ENCODE measurements at regions not wholly inside any gene's neighbourhood (a gene's known extent, or its start where the extent isn't known, plus 50 kb on each side); places are given as distances from the start of the nearest gene placed in this dataset.
A peak's percentile ranks its signal among the peaks of the same experiment; 100 is the strongest.

DNA sequence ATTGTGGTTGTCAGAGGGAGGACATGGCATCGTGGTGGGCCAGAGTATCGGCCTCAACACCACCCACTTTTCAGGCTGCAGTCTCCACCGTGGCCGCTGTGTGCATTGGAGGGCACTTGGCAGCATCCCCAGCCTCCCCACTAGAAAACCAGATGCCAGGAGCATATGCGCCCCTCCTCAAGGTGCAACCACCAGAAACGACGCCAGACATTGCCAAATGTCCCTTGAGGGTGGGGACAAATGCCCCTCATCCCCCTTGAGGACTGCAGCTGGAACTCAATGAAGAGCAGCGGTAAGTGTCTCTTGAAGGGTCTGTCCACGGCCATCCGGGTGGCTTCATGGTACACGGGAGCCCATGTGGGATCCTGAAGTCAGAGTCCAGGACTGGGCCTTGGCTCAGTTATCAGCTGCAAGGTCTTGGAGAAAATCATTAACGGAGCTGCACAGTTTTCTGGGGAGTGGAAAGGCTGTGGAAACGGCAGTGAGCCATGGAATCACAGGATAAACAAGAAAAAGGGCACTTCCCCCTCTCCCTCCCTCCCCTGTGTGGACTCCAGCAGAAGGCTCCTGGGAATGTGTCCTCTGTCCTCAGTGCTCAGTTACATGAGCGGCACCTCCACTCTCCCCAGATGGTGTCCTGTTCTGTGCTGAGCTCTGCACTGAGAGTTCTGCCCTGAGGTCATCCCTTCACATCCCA lies 324.4 kb upstream of the B3GAT1 start:
- ATAC-seq = peak; percentile 88
- H4K20me1 ChIP-seq (ENCODE audit: insufficient read depth, low read length) = no peaks in the 10 kb centered on the region
- no peaks in the 10 kb centered on the region for H3K36me3 ChIP-seq (replicated peaks in 1 of 2; ENCODE audit: control insufficient read depth in 1 of 2, insufficient read depth in 2 of 2, low read length in 2 of 2)
- ChIA-PET POLR2A (no interaction called here), CTCF (ENCODE audit: low intra/inter-chr PET ratio, low total read pairs) (no interaction called here)
- H3K27me3 ChIP-seq (ENCODE audit: control insufficient read depth in 1 of 2, insufficient read depth in 2 of 2, low read length in 2 of 2) = peaks cover 0 to 6% of the 10 kb centered on the region in 2 experiments; a peak in 1 of 5 replicates
- WGBS (ENCODE audit: low lambda C conversion rate) = 10% methylated on average over 2 of the region's 14 CpGs
- no peak for DNase-seq (ENCODE audit: low spot score)
- intact Hi-C loops (cut with micrococcal nuclease; ENCODE audit: unreplicated experiment) = no loop called here
- H3K79me2 ChIP-seq (ENCODE audit: insufficient read depth, low read length) = no peaks in the 10 kb centered on the region
- no peak overlapping the region for H2AFZ ChIP-seq (ENCODE audit: low read length)
- TF ChIP-seq ZNF772 (CRISPR knock-in tag; IDR thresholded peaks at IDR 0.05) (0 out of 2 replicates have a peak, but pooled peaks have one; percentile 32), ZMYM3 (CRISPR knock-in tag; IDR thresholded peaks at IDR 0.05) (peak; percentile 47; the same call in 1 of the 2 replicates)
- TF ChIP-seq, protein P1, sequence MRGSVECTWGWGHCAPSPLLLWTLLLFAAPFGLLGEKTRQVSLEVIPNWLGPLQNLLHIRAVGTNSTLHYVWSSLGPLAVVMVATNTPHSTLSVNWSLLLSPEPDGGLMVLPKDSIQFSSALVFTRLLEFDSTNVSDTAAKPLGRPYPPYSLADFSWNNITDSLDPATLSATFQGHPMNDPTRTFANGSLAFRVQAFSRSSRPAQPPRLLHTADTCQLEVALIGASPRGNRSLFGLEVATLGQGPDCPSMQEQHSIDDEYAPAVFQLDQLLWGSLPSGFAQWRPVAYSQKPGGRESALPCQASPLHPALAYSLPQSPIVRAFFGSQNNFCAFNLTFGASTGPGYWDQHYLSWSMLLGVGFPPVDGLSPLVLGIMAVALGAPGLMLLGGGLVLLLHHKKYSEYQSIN (CRISPR knock-in tag; IDR thresholded peaks at IDR 0.05; ENCODE audit: borderline replicate concordance) = no peak
- no peak overlapping the region for H3K4me3 ChIP-seq (replicated peaks in 1 of 3; ENCODE audit: insufficient read depth in 1 of 3, low read depth in 2 of 3, low read length in 3 of 3)
- FAIRE-seq = no peak
- H3K27ac ChIP-seq (ENCODE audit: extremely low read length, insufficient read depth, low read length) = no peak overlapping the region
- BruUV-seq (replicated peaks) = no TSS peak
- peaks cover 26% of the 10 kb centered on the region for H3K4me1 ChIP-seq (ENCODE audit: insufficient read depth, low read length)
- in situ Hi-C loops (cut with HindIII; ENCODE audit: extremely low pct_ligation_motif_present, low pct_unique_long_range_greater_than_20kb) = no loop called here
- no peaks in the 10 kb centered on the region for H3K9me3 ChIP-seq (ENCODE audit: low read length)
- H3K9ac ChIP-seq (ENCODE audit: insufficient read depth, low read depth, low read length) = no peak overlapping the region
- H3K4me2 ChIP-seq (ENCODE audit: low read depth, low read length) = peak overlapping the region; percentile 34; the same call in 1 of the 2 replicates

DNA sequence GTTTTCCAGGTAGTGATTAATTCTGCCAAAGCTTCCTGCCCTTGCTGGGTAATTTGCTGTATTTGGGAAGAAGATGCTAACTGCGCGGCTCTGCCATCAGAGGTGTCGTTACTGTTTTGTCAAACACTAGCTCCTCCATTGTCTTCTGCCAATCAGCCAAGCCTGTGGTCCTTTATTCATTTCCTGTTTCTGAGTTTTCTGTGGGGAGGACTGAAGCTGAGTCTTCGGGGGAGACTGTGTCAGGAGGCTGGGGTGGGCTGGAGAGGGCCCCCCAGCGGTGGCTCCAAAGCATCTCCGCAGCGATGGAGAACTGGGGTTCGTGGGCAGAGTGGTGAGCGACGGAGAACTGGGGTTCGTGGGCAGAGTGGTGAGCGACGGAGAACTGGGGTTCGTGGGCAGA lies 322.9 kb upstream of the B3GAT1 start:
- H3K4me1 ChIP-seq (ENCODE audit: insufficient read depth, low read length) = peaks cover 11% of the 10 kb centered on the region
- peaks cover 0 to 9% of the 10 kb centered on the region in 2 experiments; a peak in 2 of 5 replicates for H3K27me3 ChIP-seq (ENCODE audit: control insufficient read depth in 1 of 2, insufficient read depth in 2 of 2, low read length in 2 of 2)
- ChIA-PET CTCF (ENCODE audit: low intra/inter-chr PET ratio, low total read pairs) (no interaction called here), POLR2A (no interaction called here)
- H3K9me3 ChIP-seq (ENCODE audit: low read length) = no peaks in the 10 kb centered on the region
- H4K20me1 ChIP-seq (ENCODE audit: insufficient read depth, low read length) = no peaks in the 10 kb centered on the region
- no peak for ATAC-seq
- FAIRE-seq = no peak
- no peak overlapping the region for H3K27ac ChIP-seq (ENCODE audit: extremely low read length, insufficient read depth, low read length)
- in situ Hi-C loops (cut with HindIII; ENCODE audit: extremely low pct_ligation_motif_present, low pct_unique_long_range_greater_than_20kb) = no loop called here
- no peak overlapping the region for H3K9ac ChIP-seq (ENCODE audit: insufficient read depth, low read depth, low read length)
- H3K4me2 ChIP-seq (ENCODE audit: low read depth, low read length) = no peak overlapping the region
- no peak overlapping the region for H2AFZ ChIP-seq (ENCODE audit: low read length)
- DNase-seq (ENCODE audit: low spot score) = no peak
- no peaks in the 10 kb centered on the region for H3K79me2 ChIP-seq (ENCODE audit: insufficient read depth, low read length)
- BruUV-seq (replicated peaks) = no TSS peak
- intact Hi-C loops (cut with micrococcal nuclease; ENCODE audit: unreplicated experiment) = no loop called here
- WGBS (ENCODE audit: low lambda C conversion rate) = 77% methylated on average over 13 of the region's 14 CpGs
- no peak overlapping the region for H3K4me3 ChIP-seq (replicated peaks in 1 of 3; ENCODE audit: insufficient read depth in 1 of 3, low read depth in 2 of 3, low read length in 3 of 3)
- no peaks in the 10 kb centered on the region for H3K36me3 ChIP-seq (replicated peaks in 1 of 2; ENCODE audit: control insufficient read depth in 1 of 2, insufficient read depth in 2 of 2, low read length in 2 of 2)
- no peak for TF ChIP-seq GFI1 (CRISPR knock-in tag; IDR thresholded peaks at IDR 0.05; ENCODE audit: borderline replicate concordance)
- no peak for TF ChIP-seq TSC22D2 (CRISPR knock-in tag; IDR thresholded peaks at IDR 0.05; ENCODE audit: borderline replicate concordance)
- TF ChIP-seq NKX3-1 (CRISPR knock-in tag; IDR thresholded peaks at IDR 0.05) = no peak
- no peak for TF ChIP-seq DPF2 (CRISPR knock-in tag; IDR thresholded peaks at IDR 0.05; ENCODE audit: borderline replicate concordance, low read depth)
- TF ChIP-seq NR2F6 (IDR thresholded peaks at IDR 0.05) = no peak
- TF ChIP-seq NR2F6 (CRISPR knock-in tag; IDR thresholded peaks at IDR 0.05) = no peak
- no peak for TF ChIP-seq ZNF674 (CRISPR knock-in tag; IDR thresholded peaks at IDR 0.05; ENCODE audit: low read depth)
- no peak for TF ChIP-seq FOXA1 (IDR thresholded peaks at IDR 0.05)
- TF ChIP-seq FOXA1 (CRISPR knock-in tag; IDR thresholded peaks at IDR 0.05) = no peak
- TF ChIP-seq ZFP36 (IDR thresholded peaks at IDR 0.05; ENCODE audit: borderline replicate concordance, low read depth, low read length, partially characterized antibody) = no peak
- TF ChIP-seq CAMTA2 (CRISPR knock-in tag; IDR thresholded peaks at IDR 0.05; ENCODE audit: borderline replicate concordance) = no peak
- no peak for TF ChIP-seq BHLHE40 (IDR thresholded peaks at IDR 0.05; ENCODE audit: low read length)
- TF ChIP-seq, protein P2, sequence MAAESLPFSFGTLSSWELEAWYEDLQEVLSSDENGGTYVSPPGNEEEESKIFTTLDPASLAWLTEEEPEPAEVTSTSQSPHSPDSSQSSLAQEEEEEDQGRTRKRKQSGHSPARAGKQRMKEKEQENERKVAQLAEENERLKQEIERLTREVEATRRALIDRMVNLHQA (CRISPR knock-in tag; IDR thresholded peaks at IDR 0.05) = no peak
- TF ChIP-seq, protein P3, sequence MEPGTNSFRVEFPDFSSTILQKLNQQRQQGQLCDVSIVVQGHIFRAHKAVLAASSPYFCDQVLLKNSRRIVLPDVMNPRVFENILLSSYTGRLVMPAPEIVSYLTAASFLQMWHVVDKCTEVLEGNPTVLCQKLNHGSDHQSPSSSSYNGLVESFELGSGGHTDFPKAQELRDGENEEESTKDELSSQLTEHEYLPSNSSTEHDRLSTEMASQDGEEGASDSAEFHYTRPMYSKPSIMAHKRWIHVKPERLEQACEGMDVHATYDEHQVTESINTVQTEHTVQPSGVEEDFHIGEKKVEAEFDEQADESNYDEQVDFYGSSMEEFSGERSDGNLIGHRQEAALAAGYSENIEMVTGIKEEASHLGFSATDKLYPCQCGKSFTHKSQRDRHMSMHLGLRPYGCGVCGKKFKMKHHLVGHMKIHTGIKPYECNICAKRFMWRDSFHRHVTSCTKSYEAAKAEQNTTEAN (CRISPR knock-in tag; conservative IDR thresholded peaks at IDR 0.05) = no peak
- no peak for TF ChIP-seq FIP1L1 (IDR thresholded peaks at IDR 0.05; ENCODE audit: borderline replicate concordance, insufficient read depth, low read depth, low read length)
